ENCODE measurements at regions not wholly inside any gene's neighbourhood (a gene's known extent, or its start where the extent isn't known, plus 50 kb on each side); places are given as distances from the start of the nearest gene placed in this dataset.

DNA sequence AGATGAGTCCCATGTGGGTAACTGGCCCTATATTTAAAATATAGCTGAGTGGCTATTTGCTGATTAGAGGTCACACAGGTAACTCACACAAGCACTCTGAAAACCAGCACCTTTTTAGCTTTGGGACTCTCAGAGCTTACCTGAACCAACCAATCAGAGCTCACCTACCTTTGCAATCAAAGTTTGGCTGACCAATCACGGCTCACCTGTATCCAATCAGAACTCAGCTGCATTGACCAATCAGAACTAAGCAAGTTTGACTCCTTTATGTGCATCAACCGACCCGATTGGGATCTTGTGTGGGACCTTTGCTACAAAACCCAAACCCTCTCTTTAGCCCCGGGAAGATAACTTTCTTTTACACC is 106.8 kb upstream of the NXT1 start:
- no peak overlapping the region for H3K4me3 ChIP-seq (ENCODE audit: low read depth, low read length)
- TF ChIP-seq, protein P1, sequence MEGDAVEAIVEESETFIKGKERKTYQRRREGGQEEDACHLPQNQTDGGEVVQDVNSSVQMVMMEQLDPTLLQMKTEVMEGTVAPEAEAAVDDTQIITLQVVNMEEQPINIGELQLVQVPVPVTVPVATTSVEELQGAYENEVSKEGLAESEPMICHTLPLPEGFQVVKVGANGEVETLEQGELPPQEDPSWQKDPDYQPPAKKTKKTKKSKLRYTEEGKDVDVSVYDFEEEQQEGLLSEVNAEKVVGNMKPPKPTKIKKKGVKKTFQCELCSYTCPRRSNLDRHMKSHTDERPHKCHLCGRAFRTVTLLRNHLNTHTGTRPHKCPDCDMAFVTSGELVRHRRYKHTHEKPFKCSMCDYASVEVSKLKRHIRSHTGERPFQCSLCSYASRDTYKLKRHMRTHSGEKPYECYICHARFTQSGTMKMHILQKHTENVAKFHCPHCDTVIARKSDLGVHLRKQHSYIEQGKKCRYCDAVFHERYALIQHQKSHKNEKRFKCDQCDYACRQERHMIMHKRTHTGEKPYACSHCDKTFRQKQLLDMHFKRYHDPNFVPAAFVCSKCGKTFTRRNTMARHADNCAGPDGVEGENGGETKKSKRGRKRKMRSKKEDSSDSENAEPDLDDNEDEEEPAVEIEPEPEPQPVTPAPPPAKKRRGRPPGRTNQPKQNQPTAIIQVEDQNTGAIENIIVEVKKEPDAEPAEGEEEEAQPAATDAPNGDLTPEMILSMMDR (IDR thresholded peaks at IDR 0.05; ENCODE audit: low read depth, low read length, missing control alignments), result no peak
- in situ Hi-C loops (cut with HindIII; ENCODE audit: low sequenced_read_pairs), result no loop called here
- no peak for DNase-seq (ENCODE audit: low read depth)

DNA sequence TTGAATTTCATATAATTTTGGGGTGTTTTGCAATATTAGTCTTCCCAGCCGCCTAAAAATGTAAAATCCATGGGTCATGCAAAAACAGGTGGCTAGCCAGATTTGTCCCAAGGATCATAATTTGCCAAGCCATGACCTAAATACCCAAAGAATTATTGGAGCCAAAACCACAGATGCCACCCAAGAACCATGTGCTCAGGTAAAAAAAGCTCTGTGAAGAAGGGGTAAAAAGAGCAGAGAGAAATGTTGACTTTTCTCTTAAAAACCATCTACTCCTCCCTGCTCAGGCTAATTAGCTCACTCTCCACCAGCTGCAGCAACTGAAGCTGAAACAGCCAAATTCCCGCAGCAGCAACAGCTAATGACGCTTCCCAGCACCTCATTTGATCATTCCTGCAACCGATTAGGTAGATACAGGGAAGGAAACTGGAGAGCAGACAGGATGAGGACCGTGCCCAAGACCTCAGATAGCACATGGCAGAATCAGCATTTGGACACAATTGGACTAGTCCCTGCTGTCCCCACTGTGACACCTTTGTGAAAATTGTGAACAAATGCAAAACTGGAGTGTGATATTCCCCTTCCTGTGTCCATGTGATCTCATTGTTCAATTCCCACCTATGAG is 107.9 kb upstream of the NXT1 start:
- no peak overlapping the region for H3K4me3 ChIP-seq (ENCODE audit: low read depth, low read length)
- TF ChIP-seq, protein P1 (IDR thresholded peaks at IDR 0.05; ENCODE audit: low read depth, low read length, missing control alignments), result no peak
- DNase-seq (ENCODE audit: low read depth), result no peak
- in situ Hi-C loops (cut with HindIII; ENCODE audit: low sequenced_read_pairs), result no loop called here

DNA sequence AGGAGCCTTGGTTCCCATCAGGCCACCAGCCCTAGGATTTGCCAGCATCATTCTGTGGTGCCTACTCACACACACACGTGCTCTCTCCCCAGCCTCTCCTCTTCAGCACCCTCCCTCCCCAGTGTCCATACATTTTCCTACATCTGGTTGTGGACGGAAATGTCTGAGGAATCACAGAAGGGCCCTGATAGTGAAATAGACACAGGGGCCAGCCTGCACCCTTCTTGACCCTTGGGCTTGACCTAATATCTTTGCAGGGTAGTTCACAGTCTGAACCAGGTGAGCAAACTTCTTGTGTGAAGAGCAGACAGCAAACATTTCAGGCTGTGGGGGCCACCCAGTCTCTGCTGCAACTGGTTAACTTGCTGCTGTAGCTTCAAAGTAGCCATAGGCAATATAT is 108.5 kb upstream of the NXT1 start:
- TF ChIP-seq, protein P1 (IDR thresholded peaks at IDR 0.05; ENCODE audit: low read depth, low read length, missing control alignments), result no peak
- no peak overlapping the region for H3K4me3 ChIP-seq (ENCODE audit: low read depth, low read length)
- DNase-seq (ENCODE audit: low read depth), result no peak
- in situ Hi-C loops (cut with HindIII; ENCODE audit: low sequenced_read_pairs), result no loop called here

DNA sequence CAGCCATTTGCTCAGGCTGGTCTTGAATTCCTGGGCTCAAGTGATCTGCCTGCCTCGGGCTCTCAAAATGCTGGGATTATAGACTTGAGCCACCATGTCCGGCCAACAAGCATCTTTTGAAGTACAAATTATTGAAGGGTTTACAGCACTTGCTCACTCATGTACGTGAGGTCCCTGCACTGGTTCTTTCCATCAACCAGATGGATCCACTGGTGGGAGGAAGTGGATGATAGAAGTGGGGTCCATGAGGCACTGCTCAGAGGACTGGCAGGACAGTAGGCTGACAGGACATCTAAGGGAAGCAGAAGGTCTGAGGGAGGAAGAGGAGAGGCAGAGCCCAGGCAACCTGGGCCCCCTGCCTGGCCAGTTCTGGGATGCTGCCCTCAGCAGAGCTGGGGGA is 109.2 kb upstream of the NXT1 start:
- TF ChIP-seq, protein P1 (IDR thresholded peaks at IDR 0.05; ENCODE audit: low read depth, low read length, missing control alignments), result no peak
- H3K4me3 ChIP-seq (ENCODE audit: low read depth, low read length), result no peak overlapping the region
- no peak for DNase-seq (ENCODE audit: low read depth)
- in situ Hi-C loops (cut with HindIII; ENCODE audit: low sequenced_read_pairs), result no loop called here

DNA sequence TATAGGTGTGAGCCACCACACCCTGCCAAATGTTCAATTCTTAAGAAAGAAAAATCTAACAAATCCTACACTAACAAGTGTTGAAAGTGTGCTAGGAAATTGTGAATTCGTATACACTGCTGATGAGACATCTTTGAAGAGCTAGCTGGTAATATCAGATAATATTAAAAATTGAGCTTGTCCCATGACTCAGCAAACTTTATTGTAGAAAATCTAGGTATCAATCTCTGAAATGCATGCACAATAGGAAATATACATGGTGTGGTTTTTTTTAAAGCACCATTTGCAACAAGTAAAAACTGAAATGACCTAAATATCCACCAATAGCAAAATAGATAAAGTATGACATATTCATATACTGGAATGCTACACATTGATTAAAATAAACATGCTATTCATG is 110.1 kb upstream of the NXT1 start:
- no peak overlapping the region for H3K4me3 ChIP-seq (ENCODE audit: low read depth, low read length)
- in situ Hi-C loops (cut with HindIII; ENCODE audit: low sequenced_read_pairs), result no loop called here
- no peak for DNase-seq (ENCODE audit: low read depth)
- TF ChIP-seq, protein P1 (IDR thresholded peaks at IDR 0.05; ENCODE audit: low read depth, low read length, missing control alignments), result no peak

DNA sequence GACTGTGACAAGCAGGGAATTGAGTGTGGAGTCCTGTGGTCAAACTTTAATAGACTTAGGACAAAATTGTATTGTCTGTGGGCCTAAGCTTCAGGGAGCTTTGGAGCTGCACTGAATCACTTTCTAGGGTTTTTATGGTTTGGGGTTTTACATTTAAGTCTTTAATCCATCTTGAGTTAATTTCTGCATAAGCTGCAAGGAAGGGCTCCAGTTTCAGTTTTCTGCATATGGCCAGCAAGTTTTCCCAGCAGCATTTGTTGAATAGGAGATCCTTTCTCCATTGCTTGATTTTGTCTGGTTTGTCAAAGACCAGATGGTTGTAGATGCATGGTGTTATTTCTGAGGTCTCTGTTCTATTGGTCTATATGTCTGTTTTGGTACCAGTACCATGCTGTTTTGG is 113.4 kb upstream of the NXT1 start:
- no peak overlapping the region for H3K4me3 ChIP-seq (ENCODE audit: low read depth, low read length)
- TF ChIP-seq, protein P1 (IDR thresholded peaks at IDR 0.05; ENCODE audit: low read depth, low read length, missing control alignments), result no peak
- in situ Hi-C loops (cut with HindIII; ENCODE audit: low sequenced_read_pairs), result no loop called here
- DNase-seq (ENCODE audit: low read depth), result no peak

Data from astrocyte of the cerebellum (primary cell).